ENCODE measurements at regions not wholly inside any gene's neighbourhood (a gene's known extent, or its start where the extent isn't known, plus 50 kb on each side); places are given as distances from the start of the nearest gene placed in this dataset.

- TF ChIP-seq CTCF (IDR thresholded peaks at IDR 0.05) (no peak), POLR2AphosphoS5 (IDR thresholded peaks at IDR 0.05; ENCODE audit: low read depth, low read length) (no peak), REST (IDR thresholded peaks at IDR 0.05; ENCODE audit: insufficient read depth in 1 of 2, low read depth in 2 of 2, low read length in 1 of 2) (no peak), SIN3A (IDR thresholded peaks at IDR 0.05; ENCODE audit: borderline replicate concordance, insufficient read depth, low read depth, low read length) (no peak), TCF7L2 (IDR thresholded peaks at IDR 0.05; ENCODE audit: low read depth, low read length) (no peak)
Measured at GRCh38 chr10:90321132-90321816, 536.6 kb downstream of the HTR7 start.

Measured in Panc1 (cell line).